Stimulated activated CD4-positive, alpha-beta T cell treated with anti-CD3 and anti-CD28 coated beads, Interleukin-1b, Interleukin-23, amount 100 ng/mL, for 24 hours (primary cell): ENCODE measurements at regions not wholly inside any gene's neighbourhood (a gene's known extent, or its start where the extent isn't known, plus 50 kb on each side); places are given as distances from the start of the nearest gene placed in this dataset.

Experiments
- DNase-seq, 4 experiments: peaks; one replicate each; pipeline ENCODE4 v3.0.0-alpha.2; 2020; ENCODE audit warnings: low read depth in 4 of 4, low spot score in 1 of 4

GRCh38 chr15:61415617-61416120 is 186.6 kb upstream of the RORA start:
- DNase-seq, result no peak

- no peak for DNase-seq
These were observed 182.9 kb upstream of the RORA start for GRCh38 chr15:61411902-61412510.

- no peak for DNase-seq
These were observed 181.6 kb upstream of the RORA start for GRCh38 chr15:61410662-61411061.

- no peak for DNase-seq
These were observed 175.5 kb upstream of the RORA start for GRCh38 chr15:61404567-61404966.

GRCh38 chr15:61403884-61404283 is 174.8 kb upstream of the RORA start:
- DNase-seq, result no peak

- no peak for DNase-seq
These were observed 173.0 kb upstream of the RORA start for GRCh38 chr15:61401903-61402698.

GRCh38 chr15:61398310-61398709 is 169.2 kb upstream of the RORA start:
- DNase-seq, result no peak

GRCh38 chr15:61396235-61396919 is 167.3 kb upstream of the RORA start:
- DNase-seq, result no peak

GRCh38 chr15:61393949-61394348 is 164.8 kb upstream of the RORA start:
- DNase-seq, result no peak

GRCh38 chr15:61393524-61393923 is 164.4 kb upstream of the RORA start:
- DNase-seq, result no peak

- DNase-seq, result no peak
These were observed 161.0 kb upstream of the RORA start for GRCh38 chr15:61390138-61390537.

- DNase-seq, result no peak
These were observed 160.4 kb upstream of the RORA start for GRCh38 chr15:61389334-61390028.

- DNase-seq, result no peak
These were observed 158.6 kb upstream of the RORA start for GRCh38 chr15:61387675-61388074.

GRCh38 chr15:61383421-61383820 is 154.3 kb upstream of the RORA start:
- DNase-seq, result no peak

- DNase-seq, result no peak
These were observed 153.8 kb upstream of the RORA start for GRCh38 chr15:61382927-61383326.

- DNase-seq, result no peak
These were observed 152.4 kb upstream of the RORA start for GRCh38 chr15:61381501-61381900.

GRCh38 chr15:61380270-61380669 is 151.2 kb upstream of the RORA start:
- DNase-seq, result no peak

GRCh38 chr15:61379005-61379404 is 149.9 kb upstream of the RORA start:
- DNase-seq, result no peak

- no peak for DNase-seq
These were observed 147.9 kb upstream of the RORA start for GRCh38 chr15:61376961-61377360.

- no peak for DNase-seq
These were observed 147.4 kb upstream of the RORA start for GRCh38 chr15:61376516-61376915.

- no peak for DNase-seq
These were observed 145.7 kb upstream of the RORA start for GRCh38 chr15:61374848-61375247.
